GM21737 (cell line): ENCODE measurements at regions not wholly inside any gene's neighbourhood (a gene's known extent, or its start where the extent isn't known, plus 50 kb on each side); places are given as distances from the start of the nearest gene placed in this dataset.
"Not testable (repeated sequence)": the region's sequence is repeated elsewhere in the genome, so short reads cannot be mapped to it uniquely, and the experiment has no call there.

ENCODE experiments used
- ATAC-seq: cut with Tn5 transposase; IDR thresholded peaks from one replicate; pipeline ENCODE4 v1.9.1; 2021; ENCODE audit warnings: mild to moderate bottlenecking, moderate library complexity; ENCODE audit not compliant: unreplicated experiment

DNA sequence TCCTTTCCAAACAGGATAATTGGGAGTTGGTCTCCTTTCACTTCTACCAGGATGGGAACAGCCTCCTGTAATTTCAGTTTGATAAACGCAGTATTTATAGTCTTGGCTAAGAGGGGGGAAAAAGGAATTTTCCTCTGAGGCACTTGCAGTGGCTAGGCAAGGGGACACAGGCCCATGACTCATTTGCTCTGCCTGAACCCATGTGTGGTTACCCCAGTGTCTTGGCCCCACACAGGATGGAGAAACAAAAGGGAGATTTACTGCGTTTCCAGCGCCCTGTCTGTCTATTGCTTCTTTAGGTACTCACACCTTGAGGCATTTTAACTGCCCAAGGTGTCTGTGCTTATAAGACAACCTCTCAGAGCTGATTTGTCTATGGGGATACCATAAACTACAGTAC is 74.8 kb upstream of the NEDD9 start:
- no peak for ATAC-seq

DNA sequence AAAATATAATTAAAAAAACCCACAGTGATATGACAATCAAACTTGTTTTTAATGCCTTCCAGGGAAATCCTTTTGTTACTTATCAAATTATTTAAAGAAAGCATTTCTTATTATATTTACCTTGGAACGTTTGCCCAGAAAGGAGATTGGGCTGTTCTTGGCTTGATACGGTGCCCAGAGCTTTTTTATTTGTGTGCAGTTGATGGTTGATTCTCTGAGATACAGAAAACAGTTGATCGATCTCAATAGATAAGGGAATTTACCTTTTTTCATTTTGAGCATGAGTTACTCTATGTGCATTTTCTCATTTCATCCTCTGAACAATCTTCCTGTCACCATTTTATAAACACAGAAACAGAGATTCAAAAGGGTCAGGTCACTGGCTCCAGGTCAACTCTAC is 72.5 kb upstream of the NEDD9 start:
- ATAC-seq = no peak

DNA sequence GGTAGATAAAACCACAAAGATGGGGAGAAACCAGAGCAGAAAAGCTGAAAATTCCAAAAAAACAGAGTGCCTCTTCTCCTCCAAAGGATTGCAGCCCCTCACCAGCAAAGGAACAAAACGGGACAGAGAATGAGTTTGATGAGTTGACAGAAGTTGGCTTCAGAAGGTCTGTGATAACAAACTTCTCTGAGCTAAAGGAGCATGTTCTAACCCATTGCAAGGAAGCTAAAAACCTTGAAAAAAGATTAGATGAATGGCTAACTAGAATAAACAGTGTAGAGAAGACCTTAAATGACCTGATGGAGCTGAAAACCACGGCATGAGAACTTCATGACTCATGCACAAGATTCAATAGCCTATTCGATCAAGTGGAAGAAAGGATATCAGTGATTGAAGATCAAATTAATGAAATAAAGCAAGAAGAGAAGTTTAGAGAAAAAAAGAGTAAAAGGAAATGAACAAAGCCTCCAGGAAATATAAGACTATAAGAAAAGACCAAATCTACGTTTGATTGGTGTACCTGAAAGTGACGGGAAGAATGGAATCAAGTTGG is 67.5 kb upstream of the NEDD9 start:
- ATAC-seq = not testable (repeated sequence)

DNA sequence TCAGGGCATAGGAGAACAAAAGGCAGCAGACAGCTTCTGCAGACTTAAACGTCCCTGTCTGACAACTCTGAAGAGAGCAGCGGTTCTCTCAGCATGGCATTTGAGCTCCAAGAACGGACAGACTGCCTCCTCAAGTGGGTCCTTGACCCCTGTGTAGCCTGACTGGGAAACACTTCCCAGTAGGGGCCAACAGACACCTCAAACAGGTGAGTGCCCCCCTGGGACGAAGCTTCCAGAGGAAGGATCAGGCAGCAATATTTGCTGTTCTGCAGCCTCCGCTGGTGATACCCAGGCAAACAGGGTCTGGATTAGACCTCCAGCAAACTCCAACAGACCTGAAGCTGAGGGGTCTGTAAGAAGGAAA is 66.9 kb upstream of the NEDD9 start:
- ATAC-seq = not testable (repeated sequence)

DNA sequence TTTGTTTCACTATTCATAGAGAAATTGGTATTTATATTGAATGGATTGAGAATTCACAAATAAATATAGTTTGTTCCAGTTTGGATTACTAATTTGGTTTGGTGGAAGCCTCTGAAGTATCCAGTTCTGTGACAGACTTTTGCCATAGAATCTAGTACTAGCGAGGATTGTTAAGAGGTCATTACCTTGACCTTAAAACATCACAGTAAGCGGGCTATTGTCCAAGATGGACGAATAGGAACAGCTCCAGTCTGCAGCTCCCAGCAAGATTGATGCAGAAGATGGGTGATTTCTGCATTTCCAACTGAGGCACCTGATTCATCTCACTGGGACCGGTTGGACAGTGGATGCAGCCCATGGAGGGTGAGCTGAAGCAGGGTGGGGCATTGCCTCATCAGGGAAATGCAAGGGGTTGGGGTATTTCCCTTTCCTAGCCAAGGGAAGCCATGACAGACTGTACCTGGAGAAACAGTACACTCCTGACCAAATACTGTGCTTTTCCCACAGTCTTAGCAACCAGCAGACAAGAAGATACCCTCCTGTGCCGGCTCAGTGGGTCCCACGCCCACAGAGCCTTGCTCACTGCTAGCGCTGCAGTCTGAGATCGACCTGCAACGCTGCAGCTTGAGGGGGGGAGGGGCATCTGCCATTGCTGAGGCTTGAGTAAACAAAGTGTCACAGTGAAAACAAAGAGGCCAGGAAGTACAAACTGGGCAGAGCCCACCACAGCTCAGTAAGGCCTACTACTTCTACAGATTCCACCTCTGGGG is 66.4 kb upstream of the NEDD9 start:
- no peak for ATAC-seq

DNA sequence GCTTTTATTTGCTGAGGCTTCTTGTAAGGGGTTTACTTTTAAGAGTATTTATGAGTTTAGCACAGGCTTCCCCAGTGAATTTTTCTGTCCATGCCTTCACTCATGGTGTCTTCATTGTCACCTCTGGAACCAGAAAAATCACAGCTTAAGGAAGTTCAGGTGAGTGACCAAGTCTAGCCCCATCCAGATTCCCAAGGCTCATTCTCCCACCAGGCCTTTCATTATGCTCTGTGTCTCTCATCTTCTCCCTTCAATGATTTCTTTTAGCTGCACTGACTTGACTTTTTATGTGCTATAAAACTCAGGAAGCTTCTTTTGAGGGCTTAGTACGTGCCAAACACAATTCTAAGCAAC is 64.9 kb upstream of the NEDD9 start:
- no peak for ATAC-seq

DNA sequence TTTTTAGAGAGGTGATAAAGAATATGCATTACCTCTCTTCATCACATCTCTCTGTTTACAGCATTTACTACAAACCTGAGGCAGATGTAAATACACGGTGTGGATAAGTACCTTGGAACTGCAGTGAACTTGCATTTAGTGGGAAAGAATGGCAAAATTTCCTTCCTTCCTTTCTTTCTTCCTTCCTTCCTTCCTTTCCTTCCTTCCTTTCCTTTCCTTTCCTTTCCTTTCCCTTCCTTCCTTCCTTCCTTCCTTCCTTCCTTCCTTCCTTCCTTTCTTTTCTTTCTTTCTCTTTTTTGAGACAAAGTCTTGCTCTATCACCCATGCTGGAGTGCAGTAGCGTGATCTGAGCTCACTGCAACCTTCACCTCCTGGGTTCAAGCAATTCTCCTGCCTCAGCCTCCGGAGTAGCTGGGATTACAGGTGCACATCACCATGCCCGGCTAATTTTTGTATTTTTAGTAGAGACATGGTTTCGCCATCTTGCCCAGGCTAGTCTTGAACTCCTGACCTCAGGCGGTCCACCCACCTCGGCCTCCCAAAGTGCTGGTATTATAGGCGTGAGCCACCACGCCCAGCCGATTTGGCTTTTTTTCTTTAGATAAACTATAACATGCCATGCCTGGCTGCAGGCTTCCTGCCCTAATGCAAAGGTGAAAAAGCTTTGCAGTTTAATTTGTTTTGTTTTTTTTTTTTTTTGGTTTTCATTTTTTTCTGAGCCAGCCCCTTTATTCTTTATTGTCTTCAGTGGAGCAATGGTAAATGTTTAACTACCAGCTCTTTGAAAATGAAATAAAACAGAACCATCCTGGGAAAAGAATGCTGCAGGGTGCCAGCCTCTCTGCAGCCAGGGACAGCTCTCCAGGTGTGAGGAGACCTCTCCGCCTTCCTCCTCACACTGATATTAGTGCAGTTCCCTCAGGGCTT is 64.2 kb upstream of the NEDD9 start:
- ATAC-seq = no peak

DNA sequence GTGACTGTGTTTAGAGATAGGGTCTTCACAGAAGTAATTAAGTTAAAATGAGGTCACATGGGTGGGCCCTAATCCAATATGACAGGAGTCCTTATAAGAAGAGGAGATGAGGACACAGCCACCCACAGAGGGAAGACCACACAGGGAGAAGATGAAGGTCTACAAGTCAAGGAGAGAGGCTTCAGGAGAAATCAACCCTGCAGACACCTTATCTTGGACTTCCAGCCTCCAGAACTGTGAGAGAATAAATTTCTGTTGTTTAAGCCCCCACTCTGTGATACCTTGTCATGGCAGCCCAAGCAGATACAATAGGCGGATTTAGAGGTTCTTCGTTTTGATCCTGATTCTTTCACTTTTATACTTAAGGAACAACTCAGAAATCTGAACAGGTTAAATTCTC is 63.5 kb upstream of the NEDD9 start:
- ATAC-seq = no peak

DNA sequence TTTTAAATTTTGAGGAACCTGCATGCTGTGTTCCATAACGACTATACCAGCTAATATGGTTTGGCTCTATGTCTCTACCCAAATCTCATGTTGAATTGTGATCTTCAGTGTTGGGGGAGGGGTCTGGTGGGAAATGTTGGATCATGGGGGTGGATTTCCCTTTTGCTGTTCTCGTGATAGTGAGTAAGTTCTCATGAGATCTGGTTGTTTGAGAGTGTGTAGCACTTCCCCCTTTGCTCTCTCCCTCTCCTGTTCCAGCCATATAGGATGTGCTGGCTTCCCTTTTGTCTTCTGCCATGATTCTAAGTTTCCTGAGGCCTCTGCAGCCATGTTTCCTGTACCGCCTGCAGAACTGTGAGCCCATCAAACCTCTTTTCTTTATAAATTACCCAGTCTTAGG is 61.8 kb upstream of the NEDD9 start:
- ATAC-seq = no peak

DNA sequence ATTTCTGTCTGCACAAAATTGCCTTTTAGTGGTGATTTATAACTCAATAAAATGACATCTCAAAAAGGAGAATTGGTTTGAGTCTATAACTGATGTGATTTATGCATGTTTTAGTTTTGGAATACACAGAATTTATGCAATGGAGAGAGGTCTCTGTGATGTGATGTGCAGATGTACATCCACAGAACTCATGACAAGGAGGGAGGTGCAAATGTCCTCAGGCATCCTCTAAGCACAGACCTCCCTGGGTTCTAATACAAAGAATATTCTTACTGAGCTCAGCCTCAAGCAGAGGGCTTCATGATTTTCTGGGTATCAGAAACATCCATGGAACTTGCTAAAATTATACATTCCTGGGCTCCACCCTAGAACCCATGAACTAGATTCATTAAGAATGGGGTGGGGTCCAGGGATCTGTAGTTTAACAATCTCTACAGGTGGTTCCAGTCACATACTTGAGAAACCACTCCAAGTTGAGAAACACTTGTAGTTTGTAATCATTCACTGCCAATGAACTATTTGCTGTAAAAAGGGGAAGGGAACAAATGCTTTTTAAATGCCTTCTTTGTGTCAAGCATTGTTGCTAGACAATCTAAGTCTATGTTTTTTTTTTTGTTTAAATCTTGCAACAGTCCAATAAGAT is 60.2 kb upstream of the NEDD9 start:
- ATAC-seq = no peak

DNA sequence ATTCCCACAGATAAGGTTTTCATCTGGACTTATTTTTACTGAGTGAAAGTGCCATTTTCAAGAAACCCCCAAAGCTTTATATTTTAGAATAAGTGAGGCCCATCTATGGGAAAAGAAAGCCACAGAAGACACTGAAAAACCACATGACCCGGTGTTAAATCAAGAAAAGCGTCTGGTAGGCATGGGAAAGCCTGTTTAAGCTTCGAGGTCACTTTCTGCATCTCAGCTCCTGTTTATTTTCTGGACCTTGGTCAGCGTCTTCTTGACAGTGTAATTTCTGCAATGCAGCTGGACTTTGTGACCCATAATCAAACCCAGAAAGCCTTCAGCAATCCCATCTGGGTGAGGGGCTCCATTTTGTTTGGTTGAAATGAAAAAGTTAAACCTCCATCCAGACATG is 59.6 kb upstream of the NEDD9 start:
- ATAC-seq = no peak

DNA sequence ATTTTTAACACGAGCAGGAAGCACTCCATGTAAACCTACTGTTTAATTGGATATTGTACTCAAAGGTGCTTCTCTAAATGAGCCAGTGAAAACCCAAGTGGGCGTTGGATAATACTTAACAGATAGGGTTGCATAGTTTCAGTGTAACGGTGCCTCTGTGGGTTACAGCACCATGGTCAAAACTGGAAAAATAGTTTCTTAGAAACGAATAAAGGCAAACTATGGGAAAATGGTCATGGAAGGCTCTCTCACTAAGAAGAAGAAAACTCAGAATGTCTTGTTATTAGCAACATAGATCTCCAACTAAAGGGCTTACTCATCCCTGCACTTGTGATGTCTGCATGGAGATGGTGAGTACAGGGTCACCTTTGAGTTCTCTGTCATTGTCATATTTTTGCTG is 59.1 kb upstream of the NEDD9 start:
- ATAC-seq = no peak

DNA sequence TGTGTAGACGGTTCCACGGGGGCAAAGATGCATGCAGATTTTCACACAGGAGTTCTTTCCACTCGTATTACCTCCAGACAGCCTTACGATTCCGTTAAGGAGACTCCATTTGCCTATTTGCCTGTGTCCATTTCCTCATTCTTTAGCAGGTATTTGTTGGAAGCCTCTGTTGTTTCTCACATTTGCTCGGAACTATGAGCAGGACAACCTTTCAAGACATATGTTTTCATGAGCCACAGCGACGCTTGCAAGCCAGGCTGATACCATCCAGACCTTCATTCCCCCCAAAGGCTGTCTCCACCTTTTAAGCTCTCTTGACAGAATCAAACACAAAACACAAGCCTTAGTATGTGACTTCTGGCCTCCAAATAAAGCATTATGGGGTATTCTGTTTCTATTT is 57.6 kb upstream of the NEDD9 start:
- no peak for ATAC-seq

DNA sequence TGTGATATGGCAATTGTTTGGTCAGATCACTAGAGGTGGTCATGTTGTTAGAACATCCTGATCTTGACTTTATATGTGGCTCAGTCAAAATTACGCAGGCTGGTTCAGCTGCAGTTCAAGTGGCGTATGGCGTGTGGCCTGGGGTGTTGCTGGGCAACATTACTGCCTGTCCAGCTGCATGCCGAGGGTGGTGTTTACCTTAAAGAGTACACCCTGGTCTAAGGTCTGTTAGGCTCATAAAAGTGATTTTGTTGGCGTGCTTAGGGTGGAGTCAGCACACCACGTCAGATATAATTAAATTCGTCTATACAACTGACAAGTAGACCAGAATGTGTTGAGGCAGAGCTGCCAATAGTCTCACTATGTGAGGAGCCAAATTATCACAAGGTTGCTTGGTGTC is 55.6 kb upstream of the NEDD9 start:
- no peak for ATAC-seq

DNA sequence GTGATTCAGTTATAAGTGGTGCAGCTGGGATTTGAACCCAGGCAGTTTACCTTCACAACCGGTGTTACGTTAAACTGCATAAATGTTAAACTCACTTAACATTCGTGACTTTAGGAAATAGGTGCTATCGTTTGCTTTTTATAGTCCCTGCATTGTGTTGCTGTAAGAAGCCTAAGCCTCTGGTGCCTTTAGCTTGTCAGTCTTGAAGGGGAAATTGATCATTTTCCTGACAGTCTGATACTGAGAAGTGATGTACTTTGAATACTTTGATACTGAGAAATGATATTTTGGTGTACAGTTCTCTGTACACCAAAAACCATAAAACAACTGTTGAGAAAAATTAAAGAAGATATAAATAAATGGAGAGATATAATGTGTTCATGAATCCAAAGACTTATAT is 52.5 kb upstream of the NEDD9 start:
- no peak for ATAC-seq

DNA sequence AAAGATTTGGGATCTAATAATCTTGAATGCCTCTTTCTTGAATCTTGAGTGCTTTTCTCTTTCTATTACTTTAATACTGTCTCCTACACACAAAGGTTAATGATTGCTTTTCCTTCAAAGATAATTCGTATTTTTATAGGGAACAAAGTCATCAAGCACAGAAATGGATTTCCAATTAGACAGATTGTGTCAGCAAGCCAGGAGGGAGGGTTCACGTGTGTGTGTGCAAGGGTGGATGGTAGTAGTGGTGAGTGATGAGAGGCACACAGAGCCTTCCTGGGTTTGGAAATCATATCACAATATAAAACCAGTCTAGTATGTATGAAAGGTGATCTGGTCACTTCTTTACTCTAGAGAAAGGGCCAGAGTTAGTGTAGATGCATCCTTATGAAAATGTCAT is 51.2 kb upstream of the NEDD9 start:
- ATAC-seq = no peak

DNA sequence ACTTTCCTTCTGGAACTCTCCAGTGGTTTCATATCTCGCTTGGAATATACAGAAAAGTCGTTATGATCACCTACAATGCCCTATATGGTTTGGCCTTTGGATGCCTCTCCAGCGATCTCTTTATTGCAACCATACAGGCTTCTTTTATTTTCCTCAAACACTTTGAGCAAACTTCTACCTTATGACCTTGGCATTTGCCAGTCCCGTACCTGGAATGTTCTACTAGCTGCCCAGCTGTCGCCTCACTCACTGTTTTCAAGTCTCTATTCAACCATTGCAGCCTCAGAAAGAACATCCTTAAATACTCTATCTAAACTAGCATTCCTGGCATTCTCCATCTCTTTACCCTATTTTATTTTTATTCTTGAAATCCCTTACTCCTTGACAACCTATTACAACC is 50.4 kb upstream of the NEDD9 start:
- no peak for ATAC-seq
